HG02840 (cell line): ENCODE measurements at regions not wholly inside any gene's neighbourhood (a gene's known extent, or its start where the extent isn't known, plus 50 kb on each side); places are given as distances from the start of the nearest gene placed in this dataset.
"Not testable (repeated sequence)": the region's sequence is repeated elsewhere in the genome, so short reads cannot be mapped to it uniquely, and the experiment has no call there.

Experiments
- ATAC-seq: cut with Tn5 transposase; IDR thresholded peaks from one replicate; pipeline ENCODE4 v1.9.1; 2021; ENCODE audit warnings: mild to moderate bottlenecking, moderate library complexity, moderate number of reproducible peaks; ENCODE audit not compliant: unreplicated experiment, low FRiP score

- ATAC-seq, result no peak
Observed at GRCh38 chr2:7655629-7656028, 738.4 kb downstream of the RNF144A start.

GRCh38 chr2:7657526-7657925 lies 740.3 kb downstream of the RNF144A start:
- ATAC-seq, result not testable (repeated sequence)

GRCh38 chr2:7658486-7658885 lies 741.3 kb downstream of the RNF144A start:
- no peak for ATAC-seq

GRCh38 chr2:7660816-7661215 lies 743.6 kb downstream of the RNF144A start:
- ATAC-seq, result no peak

- no peak for ATAC-seq
Observed at GRCh38 chr2:7661502-7661901, 744.3 kb downstream of the RNF144A start.

GRCh38 chr2:7665880-7666279 lies 748.7 kb downstream of the RNF144A start:
- ATAC-seq, result no peak

- no peak for ATAC-seq
Observed at GRCh38 chr2:7666596-7667259, 749.5 kb downstream of the RNF144A start.

GRCh38 chr2:7667260-7667757 lies 750.1 kb downstream of the RNF144A start:
- no peak for ATAC-seq

- ATAC-seq, result no peak
Observed at GRCh38 chr2:7670905-7671641, 753.9 kb downstream of the RNF144A start.

GRCh38 chr2:7672027-7672684 lies 754.9 kb downstream of the RNF144A start:
- ATAC-seq, result no peak

- ATAC-seq, result no peak
Observed at GRCh38 chr2:7672685-7673071, 755.5 kb downstream of the RNF144A start.

- no peak for ATAC-seq
Observed at GRCh38 chr2:7673101-7673500, 755.9 kb downstream of the RNF144A start.

- no peak for ATAC-seq
Observed at GRCh38 chr2:7673853-7674252, 756.6 kb downstream of the RNF144A start.

GRCh38 chr2:7674606-7675005 lies 757.4 kb downstream of the RNF144A start:
- no peak for ATAC-seq

- no peak for ATAC-seq
Observed at GRCh38 chr2:7676714-7677113, 759.5 kb downstream of the RNF144A start.

GRCh38 chr2:7681881-7682461 lies 764.8 kb downstream of the RNF144A start:
- no peak for ATAC-seq

- no peak for ATAC-seq
Observed at GRCh38 chr2:7683196-7683595, 766.0 kb downstream of the RNF144A start.

- ATAC-seq, result no peak
Observed at GRCh38 chr2:7683708-7684107, 766.5 kb downstream of the RNF144A start.

GRCh38 chr2:7685342-7686015 lies 768.3 kb downstream of the RNF144A start:
- ATAC-seq, result no peak

- no peak for ATAC-seq
Observed at GRCh38 chr2:7686016-7686385, 768.8 kb downstream of the RNF144A start.
